ENCODE measurements at regions not wholly inside any gene's neighbourhood (a gene's known extent, or its start where the extent isn't known, plus 50 kb on each side); places are given as distances from the start of the nearest gene placed in this dataset.

DNA sequence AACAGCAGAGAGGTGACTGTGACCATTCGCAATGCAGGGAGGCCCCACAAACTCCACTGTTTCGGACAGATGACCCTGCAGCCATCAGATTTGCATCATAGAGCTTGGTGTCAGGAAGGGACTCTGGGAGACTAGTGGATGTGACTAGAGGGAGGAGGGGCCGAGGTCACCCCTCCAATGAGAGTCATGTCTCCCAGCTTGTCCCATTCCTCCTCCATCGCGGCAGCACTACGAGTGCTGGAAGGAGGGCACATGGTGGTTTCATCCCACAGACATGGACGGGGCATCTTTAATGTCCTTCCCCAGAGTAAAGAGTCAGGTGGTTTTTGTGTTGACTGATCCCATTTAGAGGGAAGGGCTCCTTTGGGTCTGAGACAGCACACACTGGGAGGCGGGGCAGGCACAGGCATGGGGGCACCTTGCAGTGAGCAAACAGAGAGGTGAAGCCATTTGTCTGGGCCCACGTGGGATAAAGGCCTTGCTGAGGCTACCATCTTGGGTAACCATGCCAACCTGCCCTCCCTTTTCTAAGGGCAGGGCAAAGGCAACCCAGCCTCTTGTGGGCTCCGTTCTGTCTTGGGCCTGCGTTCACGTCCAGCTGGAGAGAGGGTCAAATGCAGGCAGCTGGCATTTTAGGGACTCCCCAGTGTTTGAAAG is 208.1 kb downstream of the ASB1 start:
- H3K27me3 ChIP-seq (ENCODE audit: control insufficient read depth in 4 of 4, insufficient read depth in 4 of 4, low read length in 3 of 4) = peaks cover 0 to 2% (median 0%) of the 10 kb centered on the region in 4 donors
- H3K27ac ChIP-seq (ENCODE audit: low read depth in 1 of 2, low read length in 2 of 2) = no peak overlapping the region
- DNase-seq (ENCODE audit: low spot score) = no peak
- no peaks in the 10 kb centered on the region for H3K9me3 ChIP-seq (ENCODE audit: control insufficient read depth in 4 of 4, low read length in 3 of 4)
- H3K4me1 ChIP-seq (ENCODE audit: control insufficient read depth in 4 of 4, insufficient read depth in 4 of 4, low read length in 3 of 4) = no peaks in the 10 kb centered on the region
- 83% methylated on average over 12 of the region's 12 CpGs for WGBS
- no peak overlapping the region for H3K9ac ChIP-seq (ENCODE audit: low read depth in 1 of 2, low read length in 2 of 2)
- TF ChIP-seq, protein P1, sequence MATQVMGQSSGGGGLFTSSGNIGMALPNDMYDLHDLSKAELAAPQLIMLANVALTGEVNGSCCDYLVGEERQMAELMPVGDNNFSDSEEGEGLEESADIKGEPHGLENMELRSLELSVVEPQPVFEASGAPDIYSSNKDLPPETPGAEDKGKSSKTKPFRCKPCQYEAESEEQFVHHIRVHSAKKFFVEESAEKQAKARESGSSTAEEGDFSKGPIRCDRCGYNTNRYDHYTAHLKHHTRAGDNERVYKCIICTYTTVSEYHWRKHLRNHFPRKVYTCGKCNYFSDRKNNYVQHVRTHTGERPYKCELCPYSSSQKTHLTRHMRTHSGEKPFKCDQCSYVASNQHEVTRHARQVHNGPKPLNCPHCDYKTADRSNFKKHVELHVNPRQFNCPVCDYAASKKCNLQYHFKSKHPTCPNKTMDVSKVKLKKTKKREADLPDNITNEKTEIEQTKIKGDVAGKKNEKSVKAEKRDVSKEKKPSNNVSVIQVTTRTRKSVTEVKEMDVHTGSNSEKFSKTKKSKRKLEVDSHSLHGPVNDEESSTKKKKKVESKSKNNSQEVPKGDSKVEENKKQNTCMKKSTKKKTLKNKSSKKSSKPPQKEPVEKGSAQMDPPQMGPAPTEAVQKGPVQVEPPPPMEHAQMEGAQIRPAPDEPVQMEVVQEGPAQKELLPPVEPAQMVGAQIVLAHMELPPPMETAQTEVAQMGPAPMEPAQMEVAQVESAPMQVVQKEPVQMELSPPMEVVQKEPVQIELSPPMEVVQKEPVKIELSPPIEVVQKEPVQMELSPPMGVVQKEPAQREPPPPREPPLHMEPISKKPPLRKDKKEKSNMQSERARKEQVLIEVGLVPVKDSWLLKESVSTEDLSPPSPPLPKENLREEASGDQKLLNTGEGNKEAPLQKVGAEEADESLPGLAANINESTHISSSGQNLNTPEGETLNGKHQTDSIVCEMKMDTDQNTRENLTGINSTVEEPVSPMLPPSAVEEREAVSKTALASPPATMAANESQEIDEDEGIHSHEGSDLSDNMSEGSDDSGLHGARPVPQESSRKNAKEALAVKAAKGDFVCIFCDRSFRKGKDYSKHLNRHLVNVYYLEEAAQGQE (IDR thresholded peaks at IDR 0.05) = no peak
- TF ChIP-seq FOXA2 (IDR thresholded peaks at IDR 0.05) (no peak), NR2F2 (IDR thresholded peaks at IDR 0.05) (no peak), ZBTB33 (IDR thresholded peaks at IDR 0.05) (no peak), HNF4A (conservative IDR thresholded peaks at IDR 0.05) (no peak), TAF1 (conservative IDR thresholded peaks at IDR 0.05) (no peak), EGR1 (IDR thresholded peaks at IDR 0.05; ENCODE audit: low read depth in 2 of 2) (no peak), RAD21 (IDR thresholded peaks at IDR 0.05) (no peak), CTCF (IDR thresholded peaks at IDR 0.05; ENCODE audit: low read depth, low read length, missing input control) (no peak), HNF4G (IDR thresholded peaks at IDR 0.05) (no peak), FOXA1 (IDR thresholded peaks at IDR 0.05) (no peak), YY1 (IDR thresholded peaks at IDR 0.05) (no peak)
- TF ChIP-seq, protein P2, sequence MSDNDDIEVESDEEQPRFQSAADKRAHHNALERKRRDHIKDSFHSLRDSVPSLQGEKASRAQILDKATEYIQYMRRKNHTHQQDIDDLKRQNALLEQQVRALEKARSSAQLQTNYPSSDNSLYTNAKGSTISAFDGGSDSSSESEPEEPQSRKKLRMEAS (IDR thresholded peaks at IDR 0.05) = no peak
- no peak overlapping the region for H3K4me3 ChIP-seq (ENCODE audit: low read depth in 1 of 3, low read length in 3 of 3)
- no peaks in the 10 kb centered on the region for H3K36me3 ChIP-seq (ENCODE audit: control insufficient read depth in 4 of 4, insufficient read depth in 3 of 4, low read depth in 1 of 4, low read length in 3 of 4)

DNA sequence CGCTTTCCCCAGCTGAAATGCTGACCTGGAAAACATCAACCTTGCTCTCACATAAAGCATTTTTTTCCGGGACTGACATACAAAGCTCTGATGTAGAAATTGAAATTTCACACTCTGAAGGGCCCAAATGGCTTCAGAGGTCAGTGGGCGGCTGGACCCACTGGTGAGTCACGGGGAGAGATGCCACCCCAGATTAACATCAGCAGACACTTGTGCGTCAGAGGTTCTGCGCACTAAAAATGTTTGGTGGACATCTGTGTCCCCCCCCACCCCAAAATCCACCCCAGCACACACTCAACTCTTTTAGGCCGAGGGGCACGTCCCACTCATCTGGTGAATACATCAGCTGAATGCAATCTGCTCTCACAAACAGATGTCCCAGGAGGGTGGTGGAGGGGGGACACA is 208.9 kb downstream of the ASB1 start:
- TF ChIP-seq ATF3 (IDR thresholded peaks at IDR 0.05) (no peak), ZBTB33 (IDR thresholded peaks at IDR 0.05) (no peak), FOXA1 (IDR thresholded peaks at IDR 0.05) (no peak)
- DNase-seq (ENCODE audit: low spot score) = no peak

More for the DNA sequence above, 208.9 kb downstream of the ASB1 start:
- Histone ChIP-seq H3K9me3 (ENCODE audit: control insufficient read depth in 4 of 4, low read length in 3 of 4) (no peaks in the 10 kb centered on the region), H3K27ac (ENCODE audit: low read depth in 1 of 2, low read length in 2 of 2) (no peak overlapping the region), H3K9ac (ENCODE audit: low read depth in 1 of 2, low read length in 2 of 2) (no peak overlapping the region), H3K36me3 (ENCODE audit: control insufficient read depth in 4 of 4, insufficient read depth in 3 of 4, low read depth in 1 of 4, low read length in 3 of 4) (no peaks in the 10 kb centered on the region), H3K4me3 (ENCODE audit: low read depth in 1 of 3, low read length in 3 of 3) (no peak overlapping the region), H3K4me1 (ENCODE audit: control insufficient read depth in 4 of 4, insufficient read depth in 4 of 4, low read length in 3 of 4) (no peaks in the 10 kb centered on the region), H3K27me3 (ENCODE audit: control insufficient read depth in 4 of 4, insufficient read depth in 4 of 4, low read length in 3 of 4) (peaks cover 0 to 2% (median 0%) of the 10 kb centered on the region in 4 donors)
- WGBS = 86% methylated on average over 8 of the region's 8 CpGs
